ENCODE measurements at regions not wholly inside any gene's neighbourhood (a gene's known extent, or its start where the extent isn't known, plus 50 kb on each side); places are given as distances from the start of the nearest gene placed in this dataset.
"Not testable (repeated sequence)": the region's sequence is repeated elsewhere in the genome, so short reads cannot be mapped to it uniquely, and the experiment has no call there.

DNA sequence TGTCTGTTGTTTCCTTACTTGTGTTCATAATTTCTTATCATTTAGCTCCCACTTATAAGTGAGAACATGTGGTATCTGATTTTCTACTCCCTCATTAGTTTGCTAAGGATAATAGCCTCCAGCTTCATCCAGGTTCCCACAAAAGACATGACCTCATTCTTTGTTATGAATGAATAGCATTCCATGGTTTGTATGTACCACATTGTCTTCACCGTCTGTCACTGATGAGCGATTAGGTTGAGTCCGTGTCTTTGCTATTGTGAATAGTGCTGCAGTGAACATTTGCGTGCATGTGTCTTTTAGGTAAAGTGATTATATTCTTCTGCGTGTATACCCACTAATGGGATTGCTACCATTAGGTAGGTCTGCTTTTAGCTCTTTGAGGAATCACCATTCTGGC, 624.3 kb upstream of the EPHA5 start:
- DNase-seq (ENCODE audit: low read depth, low spot score): no peak

DNA sequence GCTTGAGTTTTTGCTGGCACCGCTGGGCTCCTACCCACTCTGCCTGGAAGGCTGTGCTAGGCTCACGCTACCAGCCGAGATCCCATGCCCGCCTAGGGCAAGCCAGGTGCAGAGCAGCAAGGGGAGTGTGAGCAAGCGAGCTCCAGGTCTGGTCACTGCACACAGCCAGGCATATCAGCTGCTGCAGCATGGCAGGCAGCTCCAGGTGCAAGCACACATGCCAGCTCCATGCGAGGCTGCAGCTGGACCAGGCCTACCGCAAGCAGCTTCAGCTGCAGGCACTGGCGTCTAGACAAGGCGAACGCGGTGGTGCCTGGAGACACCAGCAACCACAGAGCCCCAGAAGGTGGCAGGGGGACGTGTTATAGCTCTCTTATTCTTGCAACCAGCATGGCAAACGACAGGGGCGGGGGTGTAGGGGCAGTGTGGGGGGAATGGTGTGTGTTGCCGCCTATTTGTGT, 614.7 kb upstream of the EPHA5 start:
- DNase-seq (ENCODE audit: low read depth, low spot score): no peak

DNA sequence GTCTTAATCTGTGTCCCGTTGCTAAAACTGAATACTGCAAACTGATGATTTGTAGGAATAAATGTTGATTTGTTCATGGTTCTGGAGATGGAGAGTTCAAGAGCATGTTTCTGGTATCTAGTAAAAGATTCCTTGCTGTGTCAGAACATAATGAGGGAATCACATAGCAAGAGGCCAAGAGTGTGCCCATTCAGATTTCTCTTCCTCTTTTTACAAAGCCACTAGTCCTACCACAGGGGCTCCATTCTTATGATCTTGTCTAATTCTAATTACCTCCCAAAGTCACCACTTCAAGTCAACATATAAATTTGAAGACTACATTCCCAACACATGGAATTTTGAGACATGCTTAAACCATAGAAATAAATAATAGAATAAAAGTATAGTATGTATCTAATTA, 608.8 kb upstream of the EPHA5 start:
- DNase-seq (ENCODE audit: low read depth, low spot score): no peak

DNA sequence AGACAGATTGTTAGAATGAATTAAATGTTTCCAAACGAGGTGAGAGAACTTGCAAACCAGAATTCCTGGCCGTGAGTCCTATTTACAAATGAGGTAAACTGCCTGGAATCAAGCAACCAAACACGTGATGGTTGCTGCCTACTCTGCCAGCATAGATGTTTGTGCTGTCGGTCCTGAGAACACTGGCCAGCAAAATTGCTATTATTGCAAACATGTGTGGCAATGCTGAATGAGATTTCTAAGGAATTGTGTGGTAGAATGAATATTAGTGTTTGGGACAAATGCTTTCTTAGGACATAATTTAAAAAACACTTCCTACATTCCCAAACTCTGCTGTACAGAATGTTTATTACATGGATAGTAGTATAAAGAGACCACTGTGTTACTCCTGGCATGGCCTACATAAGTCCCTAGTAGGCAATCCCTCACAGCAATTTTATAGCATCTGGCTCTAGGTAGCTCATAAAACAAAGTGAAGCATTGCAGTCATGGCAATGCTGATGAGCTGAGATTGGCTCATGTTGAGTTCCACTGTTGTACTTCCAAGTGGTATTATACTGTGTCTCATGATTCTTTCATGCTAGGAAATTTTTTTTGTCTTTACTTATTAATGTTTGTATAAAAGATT, 605.2 kb upstream of the EPHA5 start:
- DNase-seq (ENCODE audit: low read depth, low spot score): no peak

DNA sequence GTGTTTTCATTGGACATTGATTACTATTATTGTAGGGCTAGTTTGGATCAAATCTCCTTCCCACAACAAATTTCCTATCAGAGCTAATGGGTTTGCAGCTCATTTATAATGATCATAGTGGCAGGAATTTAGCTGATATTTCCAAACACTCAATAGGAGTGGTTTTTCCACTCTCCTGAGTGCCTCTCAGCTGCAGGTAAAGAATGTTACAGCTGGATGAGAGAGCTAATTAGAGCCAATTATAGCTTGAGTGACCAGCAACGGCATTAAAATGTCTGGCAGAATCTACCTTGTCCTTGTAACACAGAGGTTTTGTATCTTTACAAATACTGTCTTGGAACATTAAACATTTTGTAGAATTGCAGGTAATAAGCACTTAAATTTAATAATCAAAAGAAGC, 602.8 kb upstream of the EPHA5 start:
- no peak for DNase-seq (ENCODE audit: low read depth, low spot score)

DNA sequence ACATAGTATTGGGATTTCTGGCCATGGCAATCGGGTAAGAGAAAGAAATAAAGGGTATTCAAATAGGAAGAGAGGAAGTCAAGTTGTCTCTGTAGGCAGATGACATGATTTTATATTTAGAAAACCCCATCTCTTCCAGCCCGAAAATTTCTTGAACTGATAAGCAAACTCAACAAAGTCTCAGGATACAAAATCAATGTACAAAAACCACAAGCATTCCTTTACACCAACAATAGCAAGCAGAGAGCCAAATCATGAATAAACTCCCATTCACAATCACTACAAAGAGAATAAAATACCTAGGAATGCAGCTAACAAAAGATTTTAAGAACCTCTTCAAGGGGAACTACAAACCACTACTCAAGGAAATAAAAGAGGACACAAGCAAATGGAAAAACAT, 600.1 kb upstream of the EPHA5 start:
- not testable (repeated sequence) for DNase-seq (ENCODE audit: low read depth, low spot score)

DNA sequence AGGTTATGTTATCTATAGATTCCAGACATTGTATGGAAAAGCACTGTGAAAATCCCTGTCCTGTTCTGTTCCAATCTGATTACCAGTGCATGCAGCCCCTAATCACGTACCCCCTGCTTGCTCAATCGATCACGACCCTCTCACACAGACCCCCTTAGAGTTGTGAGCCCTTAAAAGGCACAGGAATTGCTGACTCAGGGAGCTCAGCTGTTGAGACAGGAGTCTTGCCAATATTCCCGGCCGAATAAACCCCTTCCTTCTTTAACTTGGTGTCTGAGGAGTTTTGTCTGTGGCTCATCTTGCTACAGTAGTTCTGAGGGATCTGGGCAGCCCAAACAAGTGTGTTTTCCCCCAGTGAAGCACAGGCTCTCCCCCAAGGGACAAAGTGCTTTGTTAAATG, 596.3 kb upstream of the EPHA5 start:
- not testable (repeated sequence) for DNase-seq (ENCODE audit: low read depth, low spot score)

DNA sequence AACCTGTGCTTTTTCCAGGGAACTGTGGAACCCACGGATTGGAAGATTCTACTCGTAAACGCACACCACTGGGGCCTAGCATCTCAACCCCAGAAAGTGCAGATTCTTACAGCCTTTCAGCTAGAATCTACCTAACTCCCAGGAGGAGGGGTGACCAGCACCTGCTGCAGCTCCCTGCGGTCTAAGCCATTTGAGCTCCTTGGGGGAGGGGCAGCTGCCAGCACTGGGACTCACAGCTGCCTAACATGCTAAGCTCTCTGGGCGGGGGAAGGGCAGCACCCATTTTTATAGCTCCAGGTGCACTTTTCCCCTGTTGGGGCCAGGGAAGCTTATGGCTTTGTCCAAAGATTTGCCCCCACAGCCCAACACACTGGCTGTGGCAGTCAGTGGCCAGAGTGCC, 595.7 kb upstream of the EPHA5 start:
- DNase-seq (ENCODE audit: low read depth, low spot score): peak; percentile 10

DNA sequence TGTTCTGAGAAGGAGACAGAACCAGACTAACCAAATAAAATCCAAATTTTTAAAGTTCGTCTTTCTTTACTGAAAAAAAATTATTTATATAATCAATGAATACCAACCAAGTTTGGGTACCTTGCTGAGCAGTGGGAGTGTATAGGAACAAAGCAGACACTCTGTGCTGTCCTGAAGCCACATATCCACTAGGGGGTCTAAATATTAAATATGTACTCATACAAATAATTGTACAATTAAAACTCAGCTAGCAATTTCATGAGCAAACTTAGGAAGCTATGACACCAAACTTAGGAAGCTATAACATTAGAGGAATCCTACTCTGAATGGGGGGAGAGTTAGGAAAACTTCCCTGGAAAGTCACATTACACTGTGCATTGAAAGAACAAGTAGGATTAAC, 582.0 kb upstream of the EPHA5 start:
- DNase-seq (ENCODE audit: low read depth, low spot score): no peak

DNA sequence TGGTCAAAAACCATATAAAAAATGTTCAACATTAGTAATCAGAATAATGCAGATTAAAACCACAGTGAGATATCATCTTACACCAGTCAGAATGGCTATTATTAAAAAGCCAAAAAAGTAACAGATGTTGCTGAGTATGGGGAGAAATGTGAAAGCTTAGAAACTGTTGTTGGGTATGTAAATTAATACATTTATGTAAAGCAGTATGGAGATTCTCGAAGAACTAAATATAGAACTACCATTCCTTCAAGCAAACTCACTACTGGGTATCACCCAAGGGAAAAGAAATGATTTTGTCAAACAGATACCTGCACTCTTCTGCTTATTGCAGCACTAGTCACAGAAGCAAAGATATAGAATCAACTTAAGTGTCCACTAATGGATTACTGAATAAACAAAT, 576.4 kb upstream of the EPHA5 start:
- no peak for DNase-seq (ENCODE audit: low read depth, low spot score)

DNA sequence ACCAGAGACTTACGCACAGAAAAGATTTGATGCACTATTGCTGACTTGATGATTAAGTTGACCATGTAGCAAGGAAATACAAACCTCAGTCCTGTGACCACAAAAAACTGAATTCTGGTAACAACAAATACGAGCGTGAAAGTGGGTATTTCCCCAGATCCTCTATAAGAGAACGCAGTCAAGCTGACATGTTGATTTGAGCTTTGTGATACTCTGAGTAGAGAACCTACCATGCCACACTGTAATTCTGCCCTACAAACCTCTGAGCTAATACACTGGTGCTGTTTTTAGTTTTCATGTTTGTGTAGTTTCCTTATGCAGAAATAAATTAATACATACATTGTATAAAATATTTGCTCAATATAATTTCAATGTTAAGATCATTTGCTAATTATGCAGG, 565.6 kb upstream of the EPHA5 start:
- no peak for DNase-seq (ENCODE audit: low read depth, low spot score)

DNA sequence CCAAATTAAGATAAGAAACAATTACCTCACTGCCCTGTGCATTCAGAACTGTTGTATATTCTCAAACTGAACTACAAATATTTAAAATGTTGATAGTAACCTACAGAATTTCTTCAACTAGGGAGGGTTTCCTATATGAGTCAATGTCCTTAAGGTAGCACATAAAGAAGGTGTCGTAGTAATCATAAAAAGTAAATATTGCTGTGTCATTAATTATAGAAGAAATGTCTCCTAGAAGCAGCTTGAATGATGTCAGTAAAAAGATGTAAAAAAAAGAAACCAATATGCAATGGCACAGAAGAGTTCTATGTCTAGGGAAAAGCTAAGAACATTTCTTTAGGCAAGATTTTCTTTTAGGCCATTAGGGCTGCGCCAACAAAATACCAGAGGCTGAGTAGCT, 559.6 kb upstream of the EPHA5 start:
- no peak for DNase-seq (ENCODE audit: low read depth, low spot score)

DNA sequence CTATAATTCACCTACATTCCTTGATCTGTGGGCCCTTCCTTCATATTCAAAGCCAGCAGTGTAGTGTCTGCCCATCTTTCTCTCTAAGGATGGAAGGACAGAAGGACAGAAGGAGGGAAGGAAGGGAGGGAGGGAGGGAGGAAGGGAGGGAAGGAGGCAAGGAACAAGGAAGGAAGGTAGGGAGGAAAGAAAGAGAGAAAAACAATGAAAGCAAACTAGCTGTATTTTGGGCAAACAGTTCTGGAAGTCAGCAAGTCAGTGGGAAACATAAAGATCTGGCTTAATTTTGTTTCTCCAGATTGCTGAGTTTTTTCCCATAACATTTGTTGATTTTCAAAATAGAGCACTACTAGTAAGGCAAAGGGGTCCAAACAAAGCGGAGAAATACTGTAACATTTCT, 555.2 kb upstream of the EPHA5 start:
- no peak for DNase-seq (ENCODE audit: low read depth, low spot score)

DNA sequence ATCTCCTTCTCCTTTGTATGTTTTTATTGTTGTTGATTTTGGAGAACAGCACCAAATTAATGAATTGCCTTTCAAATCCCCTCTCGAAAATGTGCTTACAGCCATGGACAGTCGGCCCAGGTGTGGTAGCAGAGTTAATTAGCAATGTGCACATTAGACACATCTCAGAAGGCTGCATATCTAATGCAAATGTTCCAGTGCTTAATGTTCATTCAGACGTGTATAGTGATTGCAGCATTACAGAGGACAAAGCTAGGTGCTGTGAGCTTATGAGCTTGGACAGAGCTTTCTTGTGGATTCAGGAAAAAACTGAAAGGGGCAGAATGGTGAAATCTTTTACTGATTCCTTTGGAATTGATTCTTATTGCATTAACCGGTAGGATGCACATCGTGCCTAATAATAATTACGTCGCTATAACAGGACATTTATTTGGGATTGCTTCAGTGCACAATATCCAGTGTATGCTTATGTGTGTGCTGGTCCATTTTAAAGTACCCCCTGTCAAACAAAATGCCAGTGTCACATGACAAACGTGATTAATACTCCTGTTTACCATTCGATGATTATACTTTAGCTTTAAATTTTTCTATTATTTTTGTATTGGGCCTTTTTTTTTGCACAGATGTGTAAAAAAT, 552.9 kb upstream of the EPHA5 start:
- no peak for DNase-seq (ENCODE audit: low read depth, low spot score)

DNA sequence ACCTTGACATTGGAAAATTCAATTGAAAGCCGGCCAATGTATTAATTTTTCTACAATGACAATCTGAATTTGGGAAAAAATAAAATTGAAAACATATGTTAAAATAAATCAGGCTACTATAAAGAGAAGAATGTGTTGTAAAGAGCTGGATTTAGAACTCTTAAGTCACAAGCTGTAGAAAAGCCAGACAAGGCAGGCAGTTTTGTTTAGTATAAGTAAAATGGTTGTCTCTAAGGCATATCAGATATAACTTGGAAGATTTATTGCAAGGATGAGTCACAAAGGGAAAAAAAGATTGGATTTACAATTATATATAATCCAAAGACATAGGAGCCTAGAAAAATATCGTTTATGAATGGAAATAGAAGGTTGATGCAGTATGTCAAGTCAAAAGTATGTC, 549.1 kb upstream of the EPHA5 start:
- no peak for DNase-seq (ENCODE audit: low read depth, low spot score)

DNA sequence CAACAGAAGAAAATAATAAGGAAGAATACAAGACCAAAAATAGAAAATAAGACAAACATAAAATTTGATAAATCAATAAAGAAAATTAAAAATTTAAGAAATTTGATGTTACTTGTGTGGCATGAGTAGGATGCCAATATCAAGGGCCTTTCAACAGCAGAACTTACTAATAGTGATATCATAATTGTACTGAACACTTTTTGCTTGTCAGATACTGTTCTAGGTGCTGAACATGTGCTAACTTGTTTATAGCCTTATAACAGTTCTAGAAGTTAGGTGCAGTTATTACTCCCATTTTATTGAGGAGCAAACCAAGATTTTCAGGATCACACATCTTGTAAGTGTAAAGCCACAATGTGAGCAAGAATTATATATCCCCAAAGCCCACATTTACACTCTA, 546.0 kb upstream of the EPHA5 start:
- DNase-seq (ENCODE audit: low read depth, low spot score): no peak

DNA sequence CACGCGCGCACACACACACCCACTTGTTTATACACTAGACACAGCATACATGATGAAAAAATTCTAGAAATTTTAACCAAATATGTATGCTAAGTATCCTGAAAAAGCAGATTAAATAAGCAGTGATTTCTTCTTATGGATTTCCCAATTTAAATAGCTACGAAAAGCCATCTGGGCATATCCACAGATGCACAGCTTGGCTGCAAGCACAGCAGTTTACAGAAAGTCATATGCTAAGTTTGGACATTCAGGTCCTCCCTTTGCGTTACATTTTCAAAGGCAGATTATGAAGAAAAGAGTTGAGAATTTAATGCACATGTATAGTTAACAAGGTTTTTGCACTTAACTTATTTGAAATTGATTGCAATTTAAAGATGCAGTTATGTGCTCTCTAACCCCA, 542.2 kb upstream of the EPHA5 start:
- no peak for DNase-seq (ENCODE audit: low read depth, low spot score)

DNA sequence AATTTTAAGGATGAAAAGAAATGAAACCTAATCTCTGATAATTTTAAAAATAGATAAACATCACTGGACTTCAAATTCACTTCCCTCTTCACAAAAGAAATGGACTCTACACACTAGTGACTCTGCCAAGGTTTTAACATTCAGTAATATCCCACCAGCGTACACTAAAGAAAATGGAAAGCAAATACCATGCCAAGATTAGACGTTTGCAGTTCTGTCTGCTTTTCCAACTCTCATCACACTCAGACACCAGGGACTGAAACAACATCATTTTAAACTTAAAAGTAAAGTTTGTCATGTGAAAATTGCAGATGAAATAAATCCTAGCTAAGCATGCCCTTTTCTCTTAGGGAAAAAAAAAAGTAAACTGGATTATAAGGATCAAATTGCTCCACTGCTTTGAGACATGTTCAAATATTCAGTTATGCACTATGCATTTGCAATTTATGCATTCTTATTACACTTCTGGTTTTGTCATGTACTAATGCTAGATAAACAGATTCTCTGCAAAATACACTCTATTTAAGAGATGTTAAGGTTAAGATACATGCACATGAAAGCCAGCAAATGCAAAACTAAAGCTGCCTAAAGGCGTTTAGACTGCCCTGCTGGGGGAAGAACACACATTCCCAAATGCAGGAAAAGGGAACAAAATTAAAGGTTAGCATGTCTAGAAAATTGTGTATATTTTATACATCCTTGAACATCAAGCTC, 534.4 kb upstream of the EPHA5 start:
- DNase-seq (ENCODE audit: low read depth, low spot score): no peak

DNA sequence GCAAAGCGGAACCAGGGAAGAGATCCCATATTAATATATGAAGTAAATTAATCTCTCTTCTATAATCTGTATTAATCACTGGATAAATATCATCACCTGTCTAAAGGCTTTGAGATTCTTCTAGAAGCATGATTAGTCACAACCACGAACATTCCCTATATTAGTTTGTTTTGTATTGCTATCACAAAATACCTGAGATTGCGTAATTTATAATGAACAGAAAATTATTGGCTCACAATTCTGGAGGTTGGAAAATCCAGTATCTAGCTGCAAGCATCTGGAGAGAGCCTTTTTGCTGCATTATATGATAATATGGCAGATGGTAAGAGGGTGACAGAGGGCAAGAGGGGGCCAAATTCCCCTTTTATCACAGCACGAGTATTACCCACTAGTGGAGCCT, 532.6 kb upstream of the EPHA5 start:
- no peak for DNase-seq (ENCODE audit: low read depth, low spot score)

DNA sequence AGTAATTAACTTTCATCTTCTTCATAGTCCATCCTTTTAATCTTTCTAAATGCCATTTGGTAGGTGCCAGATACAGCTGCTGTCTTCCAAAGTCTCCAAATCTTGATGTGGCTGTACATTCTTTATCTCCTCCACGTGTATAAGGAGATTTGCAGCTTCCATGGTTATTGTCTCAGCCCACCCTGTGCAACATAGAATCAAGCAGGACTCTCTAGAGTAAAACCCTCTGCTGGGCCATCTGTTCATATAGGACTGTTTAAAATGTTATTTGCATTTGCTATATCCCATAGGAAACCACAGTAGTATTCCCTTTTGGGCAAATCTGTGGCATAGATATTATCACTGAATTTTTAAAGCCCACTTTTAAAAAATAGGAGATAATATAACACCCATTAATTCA, 527.2 kb upstream of the EPHA5 start:
- DNase-seq (ENCODE audit: low read depth, low spot score): no peak

DNA sequence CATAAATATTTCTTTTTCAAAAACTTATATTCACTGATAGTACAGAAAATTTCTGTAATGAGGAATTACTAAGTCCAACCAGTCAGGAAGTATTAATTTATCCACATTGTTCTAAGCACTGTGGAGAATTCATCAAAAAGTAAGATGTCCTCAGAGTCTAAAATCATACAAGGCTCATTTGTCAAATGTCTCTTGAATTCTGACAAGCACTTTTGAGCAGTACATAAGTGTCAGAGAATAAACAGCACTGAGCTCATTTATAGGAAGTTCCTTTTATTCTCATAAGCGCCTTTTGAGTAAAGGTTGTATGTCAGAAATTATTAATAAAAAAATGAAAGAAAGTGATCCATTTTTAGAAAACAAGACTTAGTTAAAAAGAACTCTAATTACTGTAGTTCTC, 523.2 kb upstream of the EPHA5 start:
- DNase-seq (ENCODE audit: low read depth, low spot score): no peak

DNA sequence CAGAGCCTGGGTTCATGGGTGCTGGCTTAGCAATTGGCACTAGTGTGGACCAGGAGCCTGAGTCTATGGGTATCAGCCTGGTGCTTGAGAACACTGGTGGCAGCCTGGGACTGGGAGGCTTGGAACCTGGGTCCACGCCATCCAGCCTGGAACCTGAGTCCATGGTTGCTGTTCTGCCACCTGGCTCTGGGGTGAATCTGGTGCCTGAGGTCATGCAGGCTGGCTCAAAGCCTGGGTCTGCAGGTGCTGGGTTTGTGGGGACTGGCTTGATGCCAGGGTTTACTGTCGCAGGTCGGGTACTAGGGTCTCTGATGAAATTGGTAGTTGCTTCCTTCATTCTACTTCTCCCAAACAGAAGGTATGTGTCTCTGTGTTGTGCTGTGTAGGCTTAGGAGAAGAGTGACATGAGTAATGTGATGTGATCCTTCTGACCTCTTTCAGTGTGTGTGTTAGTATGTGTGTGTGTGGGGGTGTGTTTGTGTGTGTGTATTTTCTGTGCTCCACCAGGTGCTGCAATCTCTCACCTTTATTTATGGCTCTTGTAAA, 517.0 kb upstream of the EPHA5 start:
- DNase-seq (ENCODE audit: low read depth, low spot score): no peak

DNA sequence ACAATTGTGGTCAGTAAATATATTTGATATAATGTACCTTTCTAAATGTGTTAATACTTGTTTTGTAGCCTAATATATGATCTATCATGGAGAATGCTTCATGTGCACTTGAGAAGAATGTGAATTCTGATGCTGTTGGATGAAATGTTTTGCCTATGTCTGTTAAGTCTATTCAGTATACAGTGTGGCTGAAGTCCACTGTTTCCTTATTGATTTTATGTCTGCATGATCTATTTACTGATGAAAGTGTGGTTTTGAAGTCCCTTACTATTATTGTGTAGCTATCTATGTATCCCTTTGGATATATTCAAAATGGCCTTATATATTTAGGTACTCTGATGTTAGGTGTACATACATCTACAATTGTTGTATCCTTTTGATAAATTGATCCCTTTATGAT, 515.8 kb upstream of the EPHA5 start:
- DNase-seq (ENCODE audit: low read depth, low spot score): no peak
